ENCODE measurements at regions not wholly inside any gene's neighbourhood (a gene's known extent, or its start where the extent isn't known, plus 50 kb on each side); places are given as distances from the start of the nearest gene placed in this dataset.

GRCh38 chr11:88410656-88411055, 73.1 kb upstream of the CTSC start:
- H3K4me1 ChIP-seq (ENCODE audit: control insufficient read depth in 1 of 2, insufficient read depth in 2 of 2, low read length in 2 of 2), result peaks cover 15 to 20% of the 10 kb centered on the region in 2 donors
- H4K20me1 ChIP-seq (ENCODE audit: insufficient read depth, low read length), result no peaks in the 10 kb centered on the region
- no peak overlapping the region for H3K9ac ChIP-seq (ENCODE audit: insufficient read depth, low read length, poor library complexity, severe bottlenecking)
- Mint-ChIP-seq H3K4me3 (no peak overlapping the region), H3K9me3 (peaks cover 0 to 9% (median 0%) of the 10 kb centered on the region in 7 donors), H3K27me3 (ENCODE audit: low read depth in 3 of 3) (no peaks in the 10 kb centered on the region), H3K4me1 (peaks cover 21% of the 10 kb centered on the region), H3K27ac (no peak overlapping the region), H3K36me3 (no peaks in the 10 kb centered on the region)
- no peak overlapping the region for H3K27ac ChIP-seq (ENCODE audit: low read depth in 1 of 2, low read length in 2 of 2)
- 100% methylated on average over 1 of the region's 3 CpGs for WGBS (ENCODE audit: insufficient coverage)
- TF ChIP-seq CTCF (IDR thresholded peaks at IDR 0.05), result no peak
- H3K79me2 ChIP-seq (ENCODE audit: insufficient read depth, low read length), result no peaks in the 10 kb centered on the region
- H3K27me3 ChIP-seq (ENCODE audit: control insufficient read depth in 2 of 2, insufficient read depth in 2 of 2, low read length in 2 of 2), result no peaks in the 10 kb centered on the region
- H3K36me3 ChIP-seq (replicated peaks in 1 of 2; ENCODE audit: control insufficient read depth in 1 of 2, insufficient read depth in 2 of 2, low read length in 2 of 2), result no peaks in the 10 kb centered on the region
- DNase-seq, result no peak
- no peak overlapping the region for H3K4me3 ChIP-seq (replicated peaks in 1 of 3; ENCODE audit: low read depth in 2 of 3, low read length in 3 of 3)
- intact Hi-C loops (cut with micrococcal nuclease), result no loop called here
- no peaks in the 10 kb centered on the region for H3K9me3 ChIP-seq (replicated peaks in 1 of 2; ENCODE audit: control insufficient read depth in 1 of 2, insufficient read depth in 1 of 2, low read length in 2 of 2)
- no peak overlapping the region for H2AFZ ChIP-seq (ENCODE audit: insufficient read depth, low read depth, low read length, poor library complexity, severe bottlenecking)
- H3K4me2 ChIP-seq (replicated peaks; ENCODE audit: extremely low read depth, low read length, poor library complexity, severe bottlenecking), result no peak overlapping the region

- TF ChIP-seq CTCF (IDR thresholded peaks at IDR 0.05), result no peak
- 96% methylated on average over 4 of the region's 4 CpGs for WGBS (ENCODE audit: insufficient coverage)
- Mint-ChIP-seq H3K36me3 (no peaks in the 10 kb centered on the region), H3K4me3 (no peak overlapping the region), H3K4me1 (peaks cover 15% of the 10 kb centered on the region), H3K27me3 (ENCODE audit: low read depth in 3 of 3) (no peaks in the 10 kb centered on the region), H3K27ac (no peak overlapping the region), H3K9me3 (peaks cover 0 to 9% (median 0%) of the 10 kb centered on the region in 7 donors)
- Histone ChIP-seq H4K20me1 (ENCODE audit: insufficient read depth, low read length) (no peaks in the 10 kb centered on the region), H3K79me2 (ENCODE audit: insufficient read depth, low read length) (no peaks in the 10 kb centered on the region), H3K4me1 (ENCODE audit: control insufficient read depth in 1 of 2, insufficient read depth in 2 of 2, low read length in 2 of 2) (peaks cover 9 to 14% of the 10 kb centered on the region in 2 donors), H3K36me3 (replicated peaks in 1 of 2; ENCODE audit: control insufficient read depth in 1 of 2, insufficient read depth in 2 of 2, low read length in 2 of 2) (no peaks in the 10 kb centered on the region), H3K27me3 (ENCODE audit: control insufficient read depth in 2 of 2, insufficient read depth in 2 of 2, low read length in 2 of 2) (no peaks in the 10 kb centered on the region), H2AFZ (ENCODE audit: insufficient read depth, low read depth, low read length, poor library complexity, severe bottlenecking) (no peak overlapping the region), H3K9ac (ENCODE audit: insufficient read depth, low read length, poor library complexity, severe bottlenecking) (no peak overlapping the region), H3K4me2 (replicated peaks; ENCODE audit: extremely low read depth, low read length, poor library complexity, severe bottlenecking) (no peak overlapping the region), H3K9me3 (replicated peaks in 1 of 2; ENCODE audit: control insufficient read depth in 1 of 2, insufficient read depth in 1 of 2, low read length in 2 of 2) (no peaks in the 10 kb centered on the region), H3K4me3 (replicated peaks in 1 of 3; ENCODE audit: low read depth in 2 of 3, low read length in 3 of 3) (no peak overlapping the region), H3K27ac (ENCODE audit: low read depth in 1 of 2, low read length in 2 of 2) (no peak overlapping the region)
- intact Hi-C loops (cut with micrococcal nuclease), result no loop called here
- no peak for DNase-seq
Measured at GRCh38 chr11:88410056-88410455, 72.5 kb upstream of the CTSC start.
